ENCODE measurements at regions not wholly inside any gene's neighbourhood (a gene's known extent, or its start where the extent isn't known, plus 50 kb on each side); places are given as distances from the start of the nearest gene placed in this dataset.

DNA sequence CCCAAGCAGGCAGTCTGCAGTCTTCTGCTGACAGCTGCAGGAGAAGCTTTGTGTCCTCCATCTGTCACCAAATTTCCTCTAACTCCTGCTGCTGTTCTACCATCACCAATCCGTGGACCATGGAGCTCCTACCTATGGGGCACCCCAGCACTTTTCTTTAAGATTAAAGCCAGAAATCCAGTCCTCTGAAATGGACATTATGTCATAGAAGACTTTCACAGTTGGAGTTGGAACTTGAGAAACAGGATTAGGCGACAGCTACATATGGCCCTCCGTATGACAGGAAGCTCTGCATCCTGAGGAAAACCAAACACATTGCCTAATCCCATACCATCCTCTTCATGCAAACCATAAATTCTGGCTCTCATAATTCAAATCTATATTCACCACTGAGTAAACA lies 470.6 kb upstream of the GALNTL6 start:
- TF ChIP-seq, protein P1, sequence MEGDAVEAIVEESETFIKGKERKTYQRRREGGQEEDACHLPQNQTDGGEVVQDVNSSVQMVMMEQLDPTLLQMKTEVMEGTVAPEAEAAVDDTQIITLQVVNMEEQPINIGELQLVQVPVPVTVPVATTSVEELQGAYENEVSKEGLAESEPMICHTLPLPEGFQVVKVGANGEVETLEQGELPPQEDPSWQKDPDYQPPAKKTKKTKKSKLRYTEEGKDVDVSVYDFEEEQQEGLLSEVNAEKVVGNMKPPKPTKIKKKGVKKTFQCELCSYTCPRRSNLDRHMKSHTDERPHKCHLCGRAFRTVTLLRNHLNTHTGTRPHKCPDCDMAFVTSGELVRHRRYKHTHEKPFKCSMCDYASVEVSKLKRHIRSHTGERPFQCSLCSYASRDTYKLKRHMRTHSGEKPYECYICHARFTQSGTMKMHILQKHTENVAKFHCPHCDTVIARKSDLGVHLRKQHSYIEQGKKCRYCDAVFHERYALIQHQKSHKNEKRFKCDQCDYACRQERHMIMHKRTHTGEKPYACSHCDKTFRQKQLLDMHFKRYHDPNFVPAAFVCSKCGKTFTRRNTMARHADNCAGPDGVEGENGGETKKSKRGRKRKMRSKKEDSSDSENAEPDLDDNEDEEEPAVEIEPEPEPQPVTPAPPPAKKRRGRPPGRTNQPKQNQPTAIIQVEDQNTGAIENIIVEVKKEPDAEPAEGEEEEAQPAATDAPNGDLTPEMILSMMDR (conservative IDR thresholded peaks at IDR 0.05; ENCODE audit: low read depth in 2 of 2), result no peak
- TF ChIP-seq REST (IDR thresholded peaks at IDR 0.05; ENCODE audit: unreplicated experiment) (no peak), CREB1 (CRISPR knock-in tag; IDR thresholded peaks at IDR 0.05; ENCODE audit: low read depth) (no peak), EZH2phosphoT487 (IDR thresholded peaks at IDR 0.05; ENCODE audit: unreplicated experiment) (no peak), EZH2 (IDR thresholded peaks at IDR 0.05; ENCODE audit: low read depth, unreplicated experiment) (no peak), STAT1 (IDR thresholded peaks at IDR 0.05; ENCODE audit: unreplicated experiment) (no peak), POLR2AphosphoS5 (IDR thresholded peaks at IDR 0.05; ENCODE audit: low read depth) (no peak), JUNB (IDR thresholded peaks at IDR 0.05; ENCODE audit: unreplicated experiment) (no peak), ZNF114 (CRISPR knock-in tag; IDR thresholded peaks at IDR 0.05) (no peak)
- TF ChIP-seq, protein P2, sequence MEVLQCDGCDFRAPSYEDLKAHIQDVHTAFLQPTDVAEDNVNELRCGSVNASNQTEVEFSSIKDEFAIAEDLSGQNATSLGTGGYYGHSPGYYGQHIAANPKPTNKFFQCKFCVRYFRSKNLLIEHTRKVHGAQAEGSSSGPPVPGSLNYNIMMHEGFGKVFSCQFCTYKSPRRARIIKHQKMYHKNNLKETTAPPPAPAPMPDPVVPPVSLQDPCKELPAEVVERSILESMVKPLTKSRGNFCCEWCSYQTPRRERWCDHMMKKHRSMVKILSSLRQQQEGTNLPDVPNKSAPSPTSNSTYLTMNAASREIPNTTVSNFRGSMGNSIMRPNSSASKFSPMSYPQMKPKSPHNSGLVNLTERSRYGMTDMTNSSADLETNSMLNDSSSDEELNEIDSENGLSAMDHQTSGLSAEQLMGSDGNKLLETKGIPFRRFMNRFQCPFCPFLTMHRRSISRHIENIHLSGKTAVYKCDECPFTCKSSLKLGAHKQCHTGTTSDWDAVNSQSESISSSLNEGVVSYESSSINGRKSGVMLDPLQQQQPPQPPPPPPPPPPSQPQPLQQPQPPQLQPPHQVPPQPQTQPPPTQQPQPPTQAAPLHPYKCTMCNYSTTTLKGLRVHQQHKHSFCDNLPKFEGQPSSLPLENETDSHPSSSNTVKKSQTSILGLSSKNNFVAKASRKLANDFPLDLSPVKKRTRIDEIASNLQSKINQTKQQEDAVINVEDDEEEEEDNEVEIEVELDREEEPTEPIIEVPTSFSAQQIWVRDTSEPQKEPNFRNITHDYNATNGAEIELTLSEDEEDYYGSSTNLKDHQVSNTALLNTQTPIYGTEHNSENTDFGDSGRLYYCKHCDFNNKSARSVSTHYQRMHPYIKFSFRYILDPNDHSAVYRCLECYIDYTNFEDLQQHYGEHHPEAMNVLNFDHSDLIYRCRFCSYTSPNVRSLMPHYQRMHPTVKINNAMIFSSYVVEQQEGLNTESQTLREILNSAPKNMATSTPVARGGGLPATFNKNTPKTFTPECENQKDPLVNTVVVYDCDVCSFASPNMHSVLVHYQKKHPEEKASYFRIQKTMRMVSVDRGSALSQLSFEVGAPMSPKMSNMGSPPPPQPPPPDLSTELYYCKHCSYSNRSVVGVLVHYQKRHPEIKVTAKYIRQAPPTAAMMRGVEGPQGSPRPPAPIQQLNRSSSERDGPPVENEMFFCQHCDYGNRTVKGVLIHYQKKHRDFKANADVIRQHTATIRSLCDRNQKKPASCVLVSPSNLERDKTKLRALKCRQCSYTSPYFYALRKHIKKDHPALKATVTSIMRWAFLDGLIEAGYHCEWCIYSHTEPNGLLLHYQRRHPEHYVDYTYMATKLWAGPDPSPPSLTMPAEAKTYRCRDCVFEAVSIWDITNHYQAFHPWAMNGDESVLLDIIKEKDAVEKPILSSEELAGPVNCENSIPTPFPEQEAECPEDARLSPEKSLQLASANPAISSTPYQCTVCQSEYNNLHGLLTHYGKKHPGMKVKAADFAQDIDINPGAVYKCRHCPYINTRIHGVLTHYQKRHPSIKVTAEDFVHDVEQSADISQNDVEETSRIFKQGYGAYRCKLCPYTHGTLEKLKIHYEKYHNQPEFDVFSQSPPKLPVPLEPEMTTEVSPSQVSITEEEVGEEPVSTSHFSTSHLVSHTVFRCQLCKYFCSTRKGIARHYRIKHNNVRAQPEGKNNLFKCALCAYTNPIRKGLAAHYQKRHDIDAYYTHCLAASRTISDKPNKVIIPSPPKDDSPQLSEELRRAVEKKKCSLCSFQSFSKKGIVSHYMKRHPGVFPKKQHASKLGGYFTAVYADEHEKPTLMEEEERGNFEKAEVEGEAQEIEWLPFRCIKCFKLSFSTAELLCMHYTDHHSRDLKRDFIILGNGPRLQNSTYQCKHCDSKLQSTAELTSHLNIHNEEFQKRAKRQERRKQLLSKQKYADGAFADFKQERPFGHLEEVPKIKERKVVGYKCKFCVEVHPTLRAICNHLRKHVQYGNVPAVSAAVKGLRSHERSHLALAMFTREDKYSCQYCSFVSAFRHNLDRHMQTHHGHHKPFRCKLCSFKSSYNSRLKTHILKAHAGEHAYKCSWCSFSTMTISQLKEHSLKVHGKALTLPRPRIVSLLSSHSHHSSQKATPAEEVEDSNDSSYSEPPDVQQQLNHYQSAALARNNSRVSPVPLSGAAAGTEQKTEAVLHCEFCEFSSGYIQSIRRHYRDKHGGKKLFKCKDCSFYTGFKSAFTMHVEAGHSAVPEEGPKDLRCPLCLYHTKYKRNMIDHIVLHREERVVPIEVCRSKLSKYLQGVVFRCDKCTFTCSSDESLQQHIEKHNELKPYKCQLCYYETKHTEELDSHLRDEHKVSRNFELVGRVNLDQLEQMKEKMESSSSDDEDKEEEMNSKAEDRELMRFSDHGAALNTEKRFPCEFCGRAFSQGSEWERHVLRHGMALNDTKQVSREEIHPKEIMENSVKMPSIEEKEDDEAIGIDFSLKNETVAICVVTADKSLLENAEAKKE (CRISPR knock-in tag; IDR thresholded peaks at IDR 0.05), result no peak

Data from GM23338 (cell line).